ENCODE measurements at regions not wholly inside any gene's neighbourhood (a gene's known extent, or its start where the extent isn't known, plus 50 kb on each side); places are given as distances from the start of the nearest gene placed in this dataset.

DNA sequence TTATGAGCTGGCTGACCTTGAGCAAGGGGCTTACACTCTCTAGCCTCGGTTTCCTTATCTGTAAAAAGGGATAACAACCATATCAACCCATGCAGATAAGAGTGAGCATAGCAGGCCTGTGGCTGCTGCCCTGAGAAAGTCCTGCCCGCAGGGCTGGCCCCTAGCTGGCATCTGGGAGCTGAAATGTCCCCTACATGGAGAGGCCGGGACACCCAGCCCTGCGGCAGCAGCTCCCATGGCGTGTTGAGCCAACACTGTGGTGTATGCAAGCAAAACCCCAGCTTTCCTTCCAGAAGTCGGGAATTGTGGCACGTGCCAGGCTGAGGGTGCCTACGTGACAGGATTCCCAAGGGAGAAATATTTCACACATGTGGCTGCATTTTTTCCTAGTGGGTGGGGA, 358.9 kb downstream of the CTTN start:
- no peak for DNase-seq (ENCODE audit: low read depth in 1 of 2, low spot score in 1 of 2)

DNA sequence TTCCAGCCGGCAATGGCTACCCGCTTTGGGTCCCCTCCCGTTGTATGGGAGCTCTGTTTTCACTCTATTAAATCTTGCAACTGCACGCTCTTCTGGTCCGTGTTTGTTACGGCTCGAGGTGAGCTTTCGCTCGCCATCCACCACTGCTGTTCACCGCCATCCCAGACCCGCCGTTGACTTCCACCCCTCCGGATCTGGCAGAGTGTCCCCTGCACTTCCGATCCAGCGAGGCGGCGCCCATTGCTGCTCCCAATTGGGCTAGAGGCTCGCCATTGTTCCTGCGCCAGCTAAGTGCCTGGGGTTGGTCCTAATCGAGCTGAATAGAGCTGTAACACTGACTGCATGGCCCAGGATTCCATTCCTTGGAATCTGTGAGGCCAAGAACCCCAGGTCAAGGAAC, 359.9 kb downstream of the CTTN start:
- DNase-seq (ENCODE audit: low read depth in 1 of 2, low spot score in 1 of 2), result no peak

DNA sequence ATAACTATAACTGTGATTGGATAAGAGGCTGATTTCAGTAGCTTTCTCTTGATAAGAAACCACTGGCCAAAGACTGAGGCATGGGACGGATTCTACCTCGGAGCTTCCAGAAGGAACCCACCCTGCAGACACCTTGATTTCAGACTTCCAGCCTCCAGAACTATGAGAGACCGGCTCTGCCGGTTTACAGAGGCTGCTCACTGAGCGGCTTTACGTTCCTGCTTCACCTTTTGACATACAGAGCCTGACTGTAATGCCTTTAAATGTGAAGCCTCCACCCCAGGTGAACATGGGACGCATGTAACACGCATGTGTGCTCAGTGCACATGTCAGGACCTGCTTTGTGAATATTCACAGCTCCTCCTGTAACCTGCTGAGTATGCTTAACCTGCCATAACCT, 361.5 kb downstream of the CTTN start:
- DNase-seq (ENCODE audit: low read depth in 1 of 2, low spot score in 1 of 2), result no peak

DNA sequence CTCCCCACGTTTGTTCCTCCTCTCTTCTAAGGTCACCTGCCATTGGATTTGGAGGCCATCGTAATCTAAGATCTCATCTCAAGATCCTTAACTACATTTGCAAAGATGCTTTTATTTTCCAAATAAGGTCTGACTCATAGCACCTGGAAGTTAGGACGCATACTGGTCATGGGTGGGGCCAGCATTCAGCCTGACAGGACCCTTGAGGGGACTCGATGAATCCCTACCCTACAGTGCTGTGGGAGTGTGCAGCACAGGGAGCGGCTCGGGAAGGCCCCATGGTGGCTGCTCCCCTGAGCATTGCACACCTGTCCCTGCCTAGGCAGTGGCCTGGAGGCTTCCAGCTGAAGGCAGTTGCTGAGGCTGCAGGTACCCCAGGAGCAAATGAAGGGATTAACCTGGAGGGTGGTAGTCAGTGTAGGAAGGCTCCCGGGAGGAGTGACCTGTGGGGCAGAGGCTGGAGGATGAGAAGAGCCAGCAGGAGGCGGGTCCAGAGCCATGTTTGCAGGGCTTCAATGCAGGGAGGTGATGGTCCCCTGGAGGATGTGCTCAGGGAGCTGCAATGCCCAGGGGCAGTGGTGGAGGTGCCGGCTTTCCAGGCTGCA, 362.2 kb downstream of the CTTN start:
- no peak for DNase-seq (ENCODE audit: low read depth in 1 of 2, low spot score in 1 of 2)

DNA sequence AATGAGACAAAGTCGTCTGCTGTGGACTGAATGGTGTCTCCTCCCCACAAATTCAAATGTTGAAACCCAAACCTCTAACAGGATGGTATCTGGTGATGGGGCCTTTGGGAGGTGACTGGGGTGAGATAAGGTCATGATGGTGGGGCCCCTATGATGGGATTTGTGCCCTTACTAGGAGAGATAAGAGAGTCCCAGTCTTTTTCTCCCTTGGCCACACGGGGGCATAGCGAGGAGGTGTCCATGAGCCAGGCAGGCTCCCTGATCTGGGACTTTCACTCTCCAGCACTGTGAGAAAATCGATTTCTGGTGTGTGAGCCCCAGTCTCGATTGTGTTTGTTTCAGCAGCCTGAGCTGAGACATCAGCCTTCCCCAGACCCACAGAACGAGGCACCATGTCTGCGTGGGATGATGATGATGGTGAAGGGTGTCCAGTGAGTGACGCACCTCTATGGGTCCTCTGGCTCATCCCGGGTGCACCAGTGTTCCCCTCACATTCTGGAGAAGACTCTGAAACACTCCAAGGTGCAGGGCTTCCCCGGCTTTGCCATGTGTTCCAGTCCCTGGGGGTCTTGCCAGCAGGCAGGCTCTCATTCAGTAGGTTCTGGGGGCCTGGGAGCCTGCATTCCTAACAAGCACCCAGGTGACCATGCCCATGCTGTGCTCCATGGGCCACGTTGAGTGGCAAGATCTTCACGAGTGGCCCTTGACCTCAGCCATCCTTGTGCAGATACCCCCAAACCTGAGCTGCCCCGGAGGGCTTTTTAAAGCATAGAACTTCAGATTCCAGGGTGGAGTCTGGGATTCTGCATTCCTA, 363.0 kb downstream of the CTTN start:
- DNase-seq (ENCODE audit: low read depth in 1 of 2, low spot score in 1 of 2), result no peak

DNA sequence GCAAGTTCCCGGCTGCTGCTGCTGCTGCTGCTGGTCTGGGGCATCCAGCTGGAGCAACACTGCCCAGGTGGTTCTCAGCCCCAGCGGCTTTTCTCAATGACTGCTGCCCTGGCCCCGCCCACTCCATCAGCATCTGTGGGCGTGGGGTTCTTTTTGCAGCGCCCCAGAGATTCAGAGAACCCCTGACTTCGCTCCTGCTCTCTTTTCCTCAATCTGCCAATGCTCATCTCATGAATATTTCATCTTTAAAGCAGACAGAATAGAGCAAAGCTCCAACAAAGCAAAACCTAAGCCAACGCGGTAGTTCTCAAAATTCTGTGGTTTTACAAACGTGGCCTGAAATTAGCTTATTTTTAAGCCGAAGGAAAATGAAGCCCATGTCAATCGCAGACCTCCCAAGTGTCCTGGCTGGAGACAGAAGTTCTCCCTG, 363.6 kb downstream of the CTTN start:
- no peak for DNase-seq (ENCODE audit: low read depth in 1 of 2, low spot score in 1 of 2)

DNA sequence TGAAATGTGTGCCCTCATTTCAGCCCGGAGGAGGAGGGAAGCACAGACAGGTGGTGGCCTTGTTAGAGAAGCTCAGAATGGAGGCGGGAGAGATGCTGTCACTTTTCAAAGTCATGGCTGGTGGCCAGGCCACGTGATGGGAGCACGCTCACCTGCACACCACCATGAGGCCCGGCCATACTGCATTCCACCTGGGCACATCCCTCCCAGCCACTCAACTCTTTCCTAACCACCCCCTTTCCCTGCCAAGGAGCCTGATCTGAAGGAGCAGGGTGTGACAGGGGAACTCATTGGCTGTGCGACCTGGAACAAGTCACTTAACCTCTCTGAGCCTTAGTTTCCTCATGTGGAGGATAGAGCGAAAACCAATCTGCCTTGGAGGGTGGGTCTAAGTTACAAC, 364.5 kb downstream of the CTTN start:
- DNase-seq (ENCODE audit: low read depth in 1 of 2, low spot score in 1 of 2), result no peak

DNA sequence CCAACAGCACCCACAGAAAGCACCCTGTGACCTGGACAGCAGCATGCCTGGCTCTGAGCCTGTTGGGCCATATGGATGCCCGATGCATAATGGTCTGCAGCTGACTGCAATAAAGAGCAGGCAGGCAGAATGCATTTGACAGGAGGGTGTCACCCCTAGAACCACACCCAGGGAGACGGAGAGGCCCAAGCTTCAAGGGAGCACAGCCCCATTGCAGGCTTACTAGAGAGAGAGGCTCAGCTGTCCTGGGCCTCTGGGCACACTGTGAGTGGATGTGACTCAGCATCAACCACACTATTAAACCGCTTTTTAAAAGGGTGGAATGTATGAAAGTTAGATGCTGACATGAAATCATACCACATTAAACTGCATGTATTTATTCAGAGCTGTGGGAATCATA, 365.3 kb downstream of the CTTN start:
- no peak for DNase-seq (ENCODE audit: low read depth in 1 of 2, low spot score in 1 of 2)

DNA sequence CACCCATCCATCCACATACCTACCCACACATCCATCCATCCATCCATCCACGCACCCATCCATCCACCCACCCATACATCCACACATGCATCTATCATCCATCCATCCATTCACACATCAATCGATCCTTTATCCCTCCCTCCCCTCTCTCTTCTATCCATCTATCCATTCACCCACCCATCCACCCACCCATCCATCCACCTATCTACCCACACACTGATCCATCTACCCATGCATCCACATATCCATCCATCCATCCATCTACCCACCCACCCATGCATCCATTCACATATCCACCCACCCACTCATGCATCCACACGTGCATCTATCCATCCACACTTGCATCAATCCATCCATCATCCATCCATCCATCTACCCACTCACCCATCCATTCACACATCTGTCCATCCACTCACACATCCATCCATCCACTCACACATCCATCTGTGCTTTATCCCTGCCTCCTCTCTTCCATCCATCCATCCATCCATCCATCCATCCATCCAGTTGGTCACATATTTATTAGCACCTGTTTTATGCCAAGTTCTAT, 366.1 kb downstream of the CTTN start:
- no peak for DNase-seq (ENCODE audit: low read depth in 1 of 2, low spot score in 1 of 2)

DNA sequence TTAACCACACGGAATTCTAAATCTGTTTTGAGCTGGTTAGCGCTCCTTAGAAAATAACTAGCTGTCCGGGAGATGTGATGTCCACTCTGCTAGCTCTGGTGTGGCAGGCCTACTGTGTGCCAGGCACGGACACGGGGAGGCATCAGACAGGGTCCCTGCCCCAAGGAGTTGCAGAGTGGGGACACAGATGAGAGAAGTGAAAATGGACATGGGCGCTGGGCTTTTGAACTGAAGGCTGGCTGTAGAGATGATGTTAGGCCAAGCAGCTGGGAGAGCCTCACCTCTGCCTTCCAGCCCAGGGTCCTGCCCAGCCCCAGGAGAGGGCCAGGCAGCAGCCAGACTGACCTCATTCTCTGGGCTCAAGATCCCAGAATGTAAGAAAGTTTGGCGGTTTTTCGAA, 368.6 kb downstream of the CTTN start:
- DNase-seq (ENCODE audit: low read depth in 1 of 2, low spot score in 1 of 2), result no peak

DNA sequence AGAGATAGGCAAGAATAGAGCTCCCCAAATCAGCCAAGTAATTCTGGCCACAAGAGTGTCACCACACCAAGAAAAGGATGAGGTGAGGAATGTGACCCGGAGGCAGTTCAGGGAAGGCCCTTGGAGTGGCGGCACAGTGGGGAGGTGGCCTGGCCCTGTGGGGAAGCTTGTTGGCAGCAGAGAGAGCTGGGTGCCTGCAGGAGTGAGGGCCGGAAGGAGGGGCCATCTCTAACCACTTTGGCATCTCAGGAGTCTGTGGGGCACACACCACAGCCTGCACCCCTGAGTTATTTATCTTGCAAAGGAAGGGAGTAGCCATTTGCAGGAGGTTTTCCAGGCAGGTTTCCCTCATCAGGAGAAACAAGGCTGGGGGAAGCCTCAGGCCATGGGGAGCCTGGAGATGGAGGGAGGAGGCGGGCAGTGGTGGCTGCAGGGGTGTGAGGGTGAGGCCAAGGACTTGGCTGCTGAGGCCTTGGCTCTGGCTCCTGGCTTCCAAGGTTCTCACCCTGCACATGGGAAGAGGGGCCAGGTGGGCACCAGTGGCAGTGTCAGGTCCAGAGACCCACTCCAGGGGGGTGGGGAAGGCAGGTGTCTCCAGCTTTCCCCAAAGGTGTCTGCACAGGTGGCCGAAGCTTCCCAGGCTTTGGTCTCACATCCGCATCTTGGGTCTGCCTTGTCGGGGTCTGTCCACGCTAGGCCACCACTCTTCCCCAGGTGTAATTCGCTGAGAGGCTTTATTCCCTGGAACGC, 370.2 kb downstream of the CTTN start:
- no peak for DNase-seq (ENCODE audit: low read depth in 1 of 2, low spot score in 1 of 2)

DNA sequence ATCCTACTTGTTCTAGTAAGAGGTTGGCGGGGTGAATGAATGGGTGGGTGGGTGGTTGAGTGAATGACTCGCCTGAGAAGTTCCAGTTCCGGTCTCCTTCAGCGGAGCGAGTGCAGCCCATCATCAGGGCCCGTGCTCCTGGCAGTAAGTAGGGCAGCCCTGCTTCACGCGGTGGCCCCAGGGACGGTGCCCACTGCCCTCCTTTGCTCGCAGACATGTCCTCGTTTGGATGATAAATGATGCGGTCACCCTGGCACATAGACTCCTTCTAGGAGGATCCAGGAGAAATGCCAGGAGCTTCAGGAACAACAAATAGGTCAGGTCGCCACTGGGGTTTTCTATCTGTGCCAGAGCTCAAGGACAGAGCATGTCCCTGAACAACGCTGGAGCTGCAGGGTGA, 370.8 kb downstream of the CTTN start:
- no peak for DNase-seq (ENCODE audit: low read depth in 1 of 2, low spot score in 1 of 2)

DNA sequence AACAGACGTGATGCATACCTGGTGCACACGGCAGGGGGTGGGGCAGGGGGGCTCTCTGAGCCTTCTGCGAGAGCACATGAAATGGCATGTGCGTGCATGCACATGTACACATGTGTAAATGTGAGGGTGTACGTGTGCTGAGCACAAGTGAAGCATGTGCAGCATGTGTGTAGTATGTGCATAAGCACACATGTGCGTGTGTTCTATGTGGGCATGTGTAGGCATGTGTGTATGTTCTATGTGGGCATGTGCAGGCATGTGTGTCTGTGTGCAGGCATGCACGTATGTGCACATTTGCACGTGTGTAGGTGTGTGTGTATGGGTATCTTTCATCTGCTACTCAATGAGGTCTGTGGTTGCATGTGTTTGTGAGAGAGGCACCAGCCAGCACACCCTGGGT, 371.2 kb downstream of the CTTN start:
- DNase-seq (ENCODE audit: low read depth in 1 of 2, low spot score in 1 of 2), result no peak

DNA sequence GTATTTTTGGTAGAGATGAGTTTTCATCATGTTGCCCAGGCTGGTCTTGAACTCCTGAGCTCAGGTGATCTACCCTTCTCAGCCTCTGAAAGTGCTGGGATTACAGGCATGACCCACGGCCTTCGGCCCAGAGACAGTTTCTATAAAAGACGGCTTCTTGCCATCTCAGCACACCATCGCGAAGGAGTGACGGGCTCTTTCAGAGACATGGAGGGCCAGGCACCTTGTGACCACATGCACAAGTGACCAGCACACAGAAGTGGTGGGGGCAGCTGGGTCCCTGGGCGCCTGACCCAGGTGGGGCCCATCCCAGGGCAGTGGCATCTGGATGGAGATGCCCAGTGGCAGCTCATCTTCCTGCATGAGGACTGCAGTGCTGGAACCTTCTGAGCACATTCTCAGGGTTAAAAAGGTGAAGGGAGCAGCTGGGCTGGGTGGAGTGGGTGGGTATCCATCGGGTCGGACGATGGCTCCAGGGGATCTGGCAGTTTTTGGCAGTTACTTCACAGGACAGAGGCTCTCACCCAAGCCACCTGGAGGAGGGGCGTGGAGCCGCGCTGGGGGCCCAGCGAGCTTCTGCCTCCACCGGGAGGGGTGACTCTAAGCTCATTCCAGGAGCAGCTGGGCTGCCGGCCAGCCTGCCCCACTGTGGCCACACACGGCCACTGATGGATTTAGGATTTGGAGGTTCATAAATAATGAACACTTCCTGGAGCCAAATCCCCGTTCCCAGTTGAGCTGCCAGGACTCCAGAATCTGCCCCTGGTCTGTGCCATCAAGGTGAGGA, 373.0 kb downstream of the CTTN start:
- DNase-seq (ENCODE audit: low read depth in 1 of 2, low spot score in 1 of 2), result no peak

DNA sequence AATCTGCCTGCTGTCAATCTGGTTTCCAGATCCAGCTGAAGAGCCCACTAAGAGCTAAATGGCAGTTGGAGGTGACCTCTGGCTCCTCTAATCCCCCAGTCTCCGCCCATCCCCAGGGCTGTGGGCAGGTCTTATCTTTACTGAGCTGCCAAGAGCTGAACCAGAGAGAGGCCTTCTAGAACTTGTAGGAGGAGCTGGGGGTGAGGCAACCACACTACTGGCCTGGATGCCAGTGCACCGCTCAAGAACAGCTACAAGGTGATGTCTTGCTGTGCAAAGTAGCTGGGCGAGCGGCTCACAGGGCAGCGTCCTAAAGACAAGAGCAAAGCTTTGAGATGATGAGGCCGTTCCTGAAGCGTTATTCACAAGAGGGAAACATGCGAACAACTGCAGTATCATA, 374.6 kb downstream of the CTTN start:
- no peak for DNase-seq (ENCODE audit: low read depth in 1 of 2, low spot score in 1 of 2)

DNA sequence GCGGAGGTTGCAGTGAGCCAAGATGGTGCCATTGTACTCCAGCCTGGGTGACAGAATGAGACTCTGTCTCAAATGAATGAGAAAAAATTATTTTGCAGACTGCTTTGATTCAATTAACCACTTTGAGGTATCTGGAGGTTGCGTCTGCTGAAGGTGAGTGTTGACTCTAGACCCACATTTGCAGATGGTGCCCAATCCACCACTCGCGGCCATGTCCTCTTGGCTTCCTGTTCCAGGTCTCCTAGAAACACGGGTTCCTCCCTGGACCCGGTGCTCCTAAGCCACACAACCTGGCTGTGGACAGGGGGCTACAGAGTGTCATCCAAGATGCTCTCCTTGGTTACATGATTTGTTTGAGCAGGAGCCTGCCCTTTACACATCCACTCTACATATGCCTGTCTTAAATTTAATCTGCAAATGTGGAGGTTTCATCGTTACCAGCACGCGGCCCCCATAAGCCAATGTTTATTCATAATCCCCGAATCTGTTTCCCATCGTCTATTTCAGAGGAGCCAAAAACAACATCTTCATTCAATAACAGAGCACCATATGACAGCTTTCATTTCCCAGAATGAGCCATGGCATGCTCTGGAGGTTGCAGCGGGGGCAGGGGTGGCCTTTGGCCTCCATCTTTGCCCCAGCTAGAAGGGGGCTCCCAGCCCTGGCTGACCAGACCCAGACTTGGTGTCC, 377.2 kb downstream of the CTTN start:
- no peak for DNase-seq (ENCODE audit: low read depth in 1 of 2, low spot score in 1 of 2)

DNA sequence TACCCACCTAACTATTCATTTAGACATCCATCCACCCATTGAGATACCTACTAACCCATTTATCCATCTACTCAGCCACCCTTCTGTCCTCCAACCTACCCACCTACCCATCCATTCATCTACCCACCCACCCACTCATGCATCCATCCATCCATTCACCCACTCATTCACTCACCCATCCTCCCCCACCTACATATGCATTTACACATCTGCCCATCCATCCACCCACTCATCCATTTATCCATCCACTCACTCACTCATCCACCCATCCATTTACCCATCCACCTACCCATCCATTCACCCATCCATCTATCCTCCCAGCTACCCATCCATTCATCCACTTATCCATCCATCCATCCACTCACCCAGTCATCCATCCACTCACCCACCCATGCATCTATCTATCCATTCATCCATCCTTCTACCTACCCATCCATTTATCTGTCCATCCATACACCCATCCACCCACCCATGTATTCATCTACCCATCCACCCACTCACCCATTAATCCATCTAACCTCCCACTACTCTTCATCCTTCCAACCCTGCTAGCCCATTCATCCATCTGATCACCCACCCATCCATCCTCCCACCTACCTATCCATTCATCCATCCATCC, 378.7 kb downstream of the CTTN start:
- no peak for DNase-seq (ENCODE audit: low read depth in 1 of 2, low spot score in 1 of 2)

DNA sequence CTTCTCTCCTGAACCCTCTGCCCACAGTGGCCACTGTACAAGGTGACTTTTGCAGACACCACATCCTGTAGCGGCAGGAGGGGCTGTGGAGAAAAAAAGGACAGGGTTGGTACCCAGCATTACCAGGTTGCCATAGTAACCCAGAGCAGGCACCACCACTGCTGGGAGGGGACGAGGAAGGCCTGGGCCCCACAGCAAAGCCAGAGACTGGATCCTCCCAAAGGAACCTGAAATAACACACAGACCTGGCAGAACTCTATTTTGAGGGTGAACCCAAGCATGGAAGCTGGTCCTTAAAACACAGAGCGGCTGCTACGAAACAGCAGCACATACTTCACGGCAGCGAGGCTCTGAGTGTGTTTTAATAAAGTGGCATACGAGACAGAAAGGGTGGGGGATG, 380.6 kb downstream of the CTTN start:
- DNase-seq (ENCODE audit: low read depth in 1 of 2, low spot score in 1 of 2), result no peak

DNA sequence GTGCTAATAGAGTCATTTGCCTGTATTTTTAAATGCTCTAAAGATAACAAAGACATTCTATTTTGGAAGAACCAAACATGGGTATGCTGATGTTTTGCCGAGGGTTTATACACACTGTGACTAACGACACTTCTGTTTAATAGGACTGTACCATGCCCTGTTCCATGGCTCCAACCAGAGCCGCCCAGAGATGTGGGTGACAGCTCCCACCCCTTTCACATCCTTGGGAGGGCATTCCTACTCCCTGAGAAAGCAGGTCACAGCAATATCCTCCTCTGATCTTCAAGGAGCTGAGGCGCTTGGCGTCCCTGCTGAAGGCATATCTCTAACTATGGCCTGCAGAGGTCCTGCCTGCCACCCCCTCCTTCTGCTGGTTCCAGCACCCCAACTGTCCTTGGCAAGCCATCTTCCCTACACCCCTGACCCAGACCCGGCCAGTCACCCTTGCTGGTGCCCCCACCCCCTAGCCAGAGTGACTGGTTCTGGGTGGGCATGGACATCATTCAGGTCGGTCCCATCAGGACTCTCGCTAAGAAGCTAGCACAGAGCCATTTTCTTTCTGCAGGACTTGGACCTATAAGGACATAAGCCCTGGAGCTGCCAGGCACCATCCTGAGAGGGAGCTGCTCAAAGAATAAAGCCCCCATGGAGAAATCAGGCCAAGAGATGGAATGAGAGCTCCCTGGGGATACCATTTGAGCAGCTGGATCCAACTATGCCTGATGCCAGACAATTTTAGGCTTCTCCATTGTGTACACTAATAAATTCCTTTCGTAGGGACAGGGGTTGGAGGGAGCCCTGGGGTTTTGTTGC, 381.3 kb downstream of the CTTN start:
- no peak for DNase-seq (ENCODE audit: low read depth in 1 of 2, low spot score in 1 of 2)

DNA sequence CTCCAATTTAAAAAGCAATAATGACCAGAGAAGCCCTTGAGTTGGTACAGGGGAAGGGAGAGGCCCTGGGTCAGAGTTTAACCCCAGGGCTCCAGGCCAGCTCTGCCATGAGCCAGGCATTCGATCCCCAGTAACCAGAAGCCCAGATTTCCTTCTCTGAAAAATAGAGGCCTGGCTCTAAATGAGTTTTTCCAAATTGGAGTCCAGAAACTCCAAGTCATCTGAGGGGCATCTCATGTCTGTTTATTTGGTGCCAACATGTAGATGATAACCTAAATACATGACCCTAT, 381.9 kb downstream of the CTTN start:
- DNase-seq (ENCODE audit: low read depth in 1 of 2, low spot score in 1 of 2), result no peak

Measured in activated CD4-positive, alpha-beta T cell treated with anti-CD3 and anti-CD28 coated beads, Interleukin-2, amount 50 U/mL, for 24 hours (primary cell).